GM23338 (cell line): ENCODE measurements at regions not wholly inside any gene's neighbourhood (a gene's known extent, or its start where the extent isn't known, plus 50 kb on each side); places are given as distances from the start of the nearest gene placed in this dataset.

Experiments
- ATAC-seq: fragments of 200-7000 bp; cut with Tn5 transposase; 3 replicates; pipeline ENCODE4 v1.9.1; 2020
- DNase-seq: peaks from one replicate; pipeline ENCODE4 v3.0.0-alpha.2; 2015; ENCODE audit warnings: low spot score
- H2AFZ ChIP-seq: fragments of 200-600 bp; sonication (generic); 2 replicates; pipeline ENCODE4 v1.8.0; 2016; ENCODE audit warnings: antibody characterized with exemption, mild to moderate bottlenecking, moderate library complexity
- H3F3A ChIP-seq: fragments of 200-600 bp; sonication (generic); replicated peaks from 2 replicates; pipeline ENCODE4 v1.8.0; 2017; ENCODE audit warnings: antibody characterized with exemption, mixed run types, low read depth
- H3K27ac ChIP-seq: fragments of 200-600 bp; sonication (generic); 2 replicates; pipeline ENCODE4 v1.6.1; 2016; ENCODE audit warnings: low read depth
- H3K27me3 ChIP-seq: fragments of 200-600 bp; sonication (generic); 2 replicates; pipeline ENCODE4 v1.8.0; 2016; ENCODE audit warnings: mild to moderate bottlenecking, mixed run types, moderate library complexity; ENCODE audit not compliant: insufficient read depth
- H3K36me3 ChIP-seq: fragments of 200-600 bp; sonication (generic); 2 replicates; pipeline ENCODE4 v1.8.0; 2016; ENCODE audit warnings: mild to moderate bottlenecking; ENCODE audit not compliant: insufficient read depth
- H3K4me1 ChIP-seq: fragments of 200-600 bp; sonication (generic); 2 replicates; pipeline ENCODE4 v1.8.0; 2016; ENCODE audit warnings: mild to moderate bottlenecking, moderate library complexity; ENCODE audit not compliant: insufficient read depth
- H3K4me2 ChIP-seq: fragments of 200-600 bp; sonication (generic); 2 replicates; pipeline ENCODE4 v1.7.1; 2017; ENCODE audit warnings: mixed run types
- H3K4me3 ChIP-seq: fragments of 200-600 bp; sonication (generic); 2 replicates; pipeline ENCODE4 v1.6.1; 2016; ENCODE audit warnings: mixed run types
- H3K79me2 ChIP-seq: fragments of 200-600 bp; sonication (generic); replicated peaks from 2 replicates; pipeline ENCODE4 v1.8.0; 2017; ENCODE audit warnings: mild to moderate bottlenecking; ENCODE audit not compliant: insufficient read depth
- H3K9me2 ChIP-seq: fragments of 200-600 bp; sonication (generic); 2 replicates; pipeline ENCODE4 v1.8.0; 2017; ENCODE audit not compliant: insufficient read depth
- H4K20me1 ChIP-seq: fragments of 200-600 bp; sonication (generic); replicated peaks from 2 replicates; pipeline ENCODE4 v1.8.0; 2017; ENCODE audit warnings: mild to moderate bottlenecking; ENCODE audit not compliant: insufficient read depth
- H3K27ac Mint-ChIP-seq: 2 replicates; pipeline ENCODE4 v1.8.0; 2020; ENCODE audit warnings: inconsistent platforms, mild to moderate bottlenecking, moderate library complexity, mixed read lengths
- H3K27me3 Mint-ChIP-seq: 3 replicates; pipeline ENCODE4 v1.8.0; 2022; ENCODE audit warnings: low read depth, mild to moderate bottlenecking, moderate library complexity, mixed read lengths, inconsistent platforms; ENCODE audit not compliant: insufficient read depth, poor library complexity
- H3K36me3 Mint-ChIP-seq: 3 replicates; pipeline ENCODE4 v1.8.0; 2021; ENCODE audit warnings: low read depth, mild to moderate bottlenecking, inconsistent platforms, moderate library complexity, mixed read lengths
- H3K4me1 Mint-ChIP-seq: 3 replicates; pipeline ENCODE4 v1.8.0; 2020; ENCODE audit warnings: mild to moderate bottlenecking, inconsistent platforms, mixed read lengths
- H3K4me3 Mint-ChIP-seq: 3 replicates; pipeline ENCODE4 v1.8.0; 2021; ENCODE audit warnings: moderate library complexity, mild to moderate bottlenecking, inconsistent platforms, mixed read lengths
- H3K9me3 Mint-ChIP-seq: 3 replicates; pipeline ENCODE4 v1.8.0; 2020; ENCODE audit warnings: moderate library complexity, mild to moderate bottlenecking, inconsistent platforms, mixed read lengths
- CTCF ChIP-seq, 2 experiments: fragments of 200-600 bp in 1 of 2; sonication (generic) in 1 of 2; conservative IDR thresholded peaks; 2 replicates each; pipeline versions ENCODE4 v1.5.1 to v1.6.1; 2016 to 2017; ENCODE audit warnings: antibody characterized with exemption in 2 of 2, low read depth in 2 of 2, mild to moderate bottlenecking in 2 of 2, moderate library complexity in 1 of 2
- ETS1 ChIP-seq: IDR thresholded peaks from 2 replicates; pipeline ENCODE4 v1.6.1; 2016; ENCODE audit warnings: antibody characterized with exemption
- EZH2 ChIP-seq: fragments of 200-600 bp; sonication (generic); IDR thresholded peaks from one replicate; pipeline ENCODE4 v1.8.0; 2017; ENCODE audit warnings: antibody characterized with exemption, mild to moderate bottlenecking, low read depth; ENCODE audit not compliant: unreplicated experiment
- EZH2phosphoT487 ChIP-seq: fragments of 200-600 bp; sonication (generic); IDR thresholded peaks from one replicate; pipeline ENCODE4 v1.8.1; 2018; ENCODE audit warnings: antibody characterized with exemption; ENCODE audit not compliant: unreplicated experiment
- JUNB ChIP-seq: IDR thresholded peaks from one replicate; pipeline ENCODE4 v1.6.1; 2016; ENCODE audit warnings: antibody characterized with exemption; ENCODE audit not compliant: unreplicated experiment
- NANOG ChIP-seq: IDR thresholded peaks from 2 replicates; pipeline ENCODE4 v1.6.1; 2016; ENCODE audit warnings: antibody characterized with exemption, borderline replicate concordance
- POLR2AphosphoS5 ChIP-seq: IDR thresholded peaks from 2 replicates; pipeline ENCODE4 v1.6.1; 2016; ENCODE audit warnings: antibody characterized with exemption, low read depth
- REST ChIP-seq: IDR thresholded peaks from one replicate; pipeline ENCODE4 v1.6.1; 2018; ENCODE audit warnings: antibody characterized with exemption; ENCODE audit not compliant: unreplicated experiment
- STAT1 ChIP-seq: IDR thresholded peaks from one replicate; pipeline ENCODE4 v1.6.1; 2016; ENCODE audit warnings: antibody characterized with exemption; ENCODE audit not compliant: unreplicated experiment
- ZNF114 ChIP-seq: fragments of 250-450 bp; sonication (Bioruptor Pico); IDR thresholded peaks from 2 replicates; pipeline ENCODE4 v1.5.0; 2020; ENCODE audit warnings: mild to moderate bottlenecking, moderate library complexity
- ZNF462 ChIP-seq: fragments of 250-450 bp; sonication (Bioruptor Pico); IDR thresholded peaks from 2 replicates; pipeline ENCODE4 v1.5.0; 2020; ENCODE audit warnings: mild to moderate bottlenecking, moderate library complexity

GRCh38 chr15:38153781-38154180 lies 98.9 kb upstream of the SPRED1 start:
- no peaks in the 10 kb centered on the region for H3F3A ChIP-seq
- H3K79me2 ChIP-seq: no peaks in the 10 kb centered on the region
- H3K4me3 ChIP-seq: no peak overlapping the region
- Mint-ChIP-seq H3K9me3 (peaks cover 15% of the 10 kb centered on the region), H3K4me3 (no peak overlapping the region), H3K27me3 (no peaks in the 10 kb centered on the region), H3K4me1 (peaks cover 2% of the 10 kb centered on the region), H3K27ac (no peak overlapping the region), H3K36me3 (peaks cover 9% of the 10 kb centered on the region; the same call in 2 of the 3 replicates)
- peaks cover 3% of the 10 kb centered on the region; the same call in 1 of the 2 replicates for H3K36me3 ChIP-seq
- ATAC-seq: no peak
- no peak overlapping the region; the same call in 1 of the 2 replicates for H2AFZ ChIP-seq
- 0 out of 2 replicates have a peak, but pooled peaks cover under 1% of the 10 kb centered on the region for H3K4me1 ChIP-seq
- no peaks in the 10 kb centered on the region for H3K27me3 ChIP-seq
- no peak overlapping the region for H3K27ac ChIP-seq
- H3K9me2 ChIP-seq: no peaks in the 10 kb centered on the region
- TF ChIP-seq EZH2phosphoT487 (no peak), NANOG (no peak), JUNB (no peak), ETS1 (no peak), STAT1 (no peak), EZH2 (no peak), CTCF (conservative IDR thresholded peaks at IDR 0.05; ENCODE audit: low read depth in 2 of 2) (no peak), ZNF462 (CRISPR knock-in tag) (no peak), ZNF114 (CRISPR knock-in tag) (no peak), REST (no peak), POLR2AphosphoS5 (no peak)
- no peaks in the 10 kb centered on the region for H4K20me1 ChIP-seq
- no peak overlapping the region for H3K4me2 ChIP-seq
- DNase-seq: no peak
